ENCODE measurements at regions not wholly inside any gene's neighbourhood (a gene's known extent, or its start where the extent isn't known, plus 50 kb on each side); places are given as distances from the start of the nearest gene placed in this dataset.

DNA sequence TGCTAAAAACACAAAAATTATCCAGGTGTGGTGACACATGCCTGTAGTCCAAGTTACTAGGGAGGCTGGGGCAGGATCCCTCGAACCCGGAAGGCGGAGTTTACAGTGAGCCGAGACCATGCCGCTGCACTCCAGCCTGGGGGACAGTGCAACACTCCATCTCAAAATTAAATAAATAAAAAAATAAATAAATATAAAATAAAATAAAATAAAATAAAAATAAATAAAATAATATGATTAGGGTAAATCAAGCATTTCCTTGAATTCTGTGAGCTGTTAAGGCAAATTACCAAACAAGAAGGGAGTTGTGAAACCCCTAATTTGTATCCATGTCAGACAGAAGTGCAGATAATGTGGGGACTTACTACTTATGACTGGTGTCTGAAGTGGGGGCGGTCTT is 1928.9 kb upstream of the IGFBP7 start:
- TF ChIP-seq, protein P1, sequence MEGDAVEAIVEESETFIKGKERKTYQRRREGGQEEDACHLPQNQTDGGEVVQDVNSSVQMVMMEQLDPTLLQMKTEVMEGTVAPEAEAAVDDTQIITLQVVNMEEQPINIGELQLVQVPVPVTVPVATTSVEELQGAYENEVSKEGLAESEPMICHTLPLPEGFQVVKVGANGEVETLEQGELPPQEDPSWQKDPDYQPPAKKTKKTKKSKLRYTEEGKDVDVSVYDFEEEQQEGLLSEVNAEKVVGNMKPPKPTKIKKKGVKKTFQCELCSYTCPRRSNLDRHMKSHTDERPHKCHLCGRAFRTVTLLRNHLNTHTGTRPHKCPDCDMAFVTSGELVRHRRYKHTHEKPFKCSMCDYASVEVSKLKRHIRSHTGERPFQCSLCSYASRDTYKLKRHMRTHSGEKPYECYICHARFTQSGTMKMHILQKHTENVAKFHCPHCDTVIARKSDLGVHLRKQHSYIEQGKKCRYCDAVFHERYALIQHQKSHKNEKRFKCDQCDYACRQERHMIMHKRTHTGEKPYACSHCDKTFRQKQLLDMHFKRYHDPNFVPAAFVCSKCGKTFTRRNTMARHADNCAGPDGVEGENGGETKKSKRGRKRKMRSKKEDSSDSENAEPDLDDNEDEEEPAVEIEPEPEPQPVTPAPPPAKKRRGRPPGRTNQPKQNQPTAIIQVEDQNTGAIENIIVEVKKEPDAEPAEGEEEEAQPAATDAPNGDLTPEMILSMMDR (IDR thresholded peaks at IDR 0.05), result no peak
- TF ChIP-seq EP300 (IDR thresholded peaks at IDR 0.05), result no peak
